K562 (cell line): ENCODE measurements at regions not wholly inside any gene's neighbourhood (a gene's known extent, or its start where the extent isn't known, plus 50 kb on each side); places are given as distances from the start of the nearest gene placed in this dataset.

Source experiments
- AFF4 ChIP-seq: sonication (generic); formaldehyde crosslinking; IDR thresholded peaks from 2 replicates; pipeline ENCODE4 v1.8.0; 2023; ENCODE audit warnings: mild to moderate bottlenecking, missing genetic modification reagents
- KHSRP ChIP-seq: fragments of 450-650 bp; IDR thresholded peaks from 2 replicates; pipeline ENCODE4 v1.6.1; 2017
- PTRF ChIP-seq: fragments of 450-650 bp; IDR thresholded peaks from 2 replicates; pipeline ENCODE4 v1.6.1; 2016; ENCODE audit warnings: mild to moderate bottlenecking, missing genetic modification characterization, missing compliant biosample characterization
- RERE ChIP-seq: sonication (generic); formaldehyde crosslinking; IDR thresholded peaks from 2 replicates; pipeline ENCODE4 v1.8.0; 2023; ENCODE audit warnings: missing genetic modification reagents, mild to moderate bottlenecking, borderline replicate concordance
- SRSF9 ChIP-seq: fragments of 200-400 bp; formaldehyde crosslinking; IDR thresholded peaks from 2 replicates; pipeline ENCODE4 v1.6.1; 2017; ENCODE audit warnings: low read depth, low read length, borderline replicate concordance
- ZC3H4 ChIP-seq: sonication (generic); formaldehyde crosslinking; IDR thresholded peaks from 2 replicates; pipeline ENCODE4 v1.9.0; 2021; ENCODE audit warnings: missing genetic modification reagents, borderline replicate concordance
- ZNF23 ChIP-seq: fragments of 250-450 bp; sonication (Bioruptor Pico); IDR thresholded peaks from 2 replicates; pipeline ENCODE4 v1.4.0; 2020; ENCODE audit warnings: mild to moderate bottlenecking
- ZNF561 ChIP-seq: fragments of 450-650 bp; formaldehyde crosslinking; conservative IDR thresholded peaks from 2 replicates; pipeline ENCODE4 v1.4.0; 2020; ENCODE audit warnings: mild to moderate bottlenecking, moderate library complexity
- ZNF644 ChIP-seq: fragments of 200-800 bp; sonication (Bioruptor generic); IDR thresholded peaks from 2 replicates; pipeline ENCODE4 v1.6.1; 2016; ENCODE audit warnings: low read depth, missing genetic modification characterization, missing compliant biosample characterization

- no peak for TF ChIP-seq RERE
- TF ChIP-seq ZC3H4 (CRISPR knock-in tag), result no peak
- no peak for TF ChIP-seq AFF4
- no peak for TF ChIP-seq KHSRP
- no peak for TF ChIP-seq SRSF9
- TF ChIP-seq ZNF23, result no peak
- TF ChIP-seq ZNF561 (CRISPR knock-in tag), result no peak
- TF ChIP-seq ZNF644 (tag), result no peak
- TF ChIP-seq PTRF (tag), result no peak
These were observed 356.1 kb downstream of the DAD1 start (continued) for GRCh38 chr14:22232933-22233332.
